HG03139 (cell line): ENCODE measurements at regions not wholly inside any gene's neighbourhood (a gene's known extent, or its start where the extent isn't known, plus 50 kb on each side); places are given as distances from the start of the nearest gene placed in this dataset.
A peak's percentile ranks its signal among the peaks of the same experiment; 100 is the strongest.
"Not testable (repeated sequence)": the region's sequence is repeated elsewhere in the genome, so short reads cannot be mapped to it uniquely, and the experiment has no call there.

Experiments
- ATAC-seq: cut with Tn5 transposase; IDR thresholded peaks from one replicate; pipeline ENCODE4 v1.9.1; 2021; ENCODE audit not compliant: unreplicated experiment

DNA sequence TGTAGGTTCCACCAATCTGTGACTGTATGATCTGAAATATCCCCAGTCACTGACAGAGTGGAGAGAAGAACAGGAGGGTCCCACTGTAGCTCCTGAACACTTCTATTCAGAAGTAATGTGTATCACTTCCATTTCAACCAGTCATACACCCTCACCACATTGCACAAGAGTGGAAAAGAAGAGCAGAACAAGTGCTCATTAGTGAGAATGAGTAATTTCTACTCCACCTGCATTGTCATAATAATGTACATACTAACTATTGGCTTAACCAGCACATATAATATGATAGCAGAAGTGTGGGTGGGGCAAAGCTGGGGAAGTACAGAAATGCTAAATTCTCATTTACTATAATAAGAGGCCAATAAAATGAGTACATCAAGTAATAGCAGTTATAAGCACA is 342.7 kb downstream of the LMO7 start:
- no peak for ATAC-seq

DNA sequence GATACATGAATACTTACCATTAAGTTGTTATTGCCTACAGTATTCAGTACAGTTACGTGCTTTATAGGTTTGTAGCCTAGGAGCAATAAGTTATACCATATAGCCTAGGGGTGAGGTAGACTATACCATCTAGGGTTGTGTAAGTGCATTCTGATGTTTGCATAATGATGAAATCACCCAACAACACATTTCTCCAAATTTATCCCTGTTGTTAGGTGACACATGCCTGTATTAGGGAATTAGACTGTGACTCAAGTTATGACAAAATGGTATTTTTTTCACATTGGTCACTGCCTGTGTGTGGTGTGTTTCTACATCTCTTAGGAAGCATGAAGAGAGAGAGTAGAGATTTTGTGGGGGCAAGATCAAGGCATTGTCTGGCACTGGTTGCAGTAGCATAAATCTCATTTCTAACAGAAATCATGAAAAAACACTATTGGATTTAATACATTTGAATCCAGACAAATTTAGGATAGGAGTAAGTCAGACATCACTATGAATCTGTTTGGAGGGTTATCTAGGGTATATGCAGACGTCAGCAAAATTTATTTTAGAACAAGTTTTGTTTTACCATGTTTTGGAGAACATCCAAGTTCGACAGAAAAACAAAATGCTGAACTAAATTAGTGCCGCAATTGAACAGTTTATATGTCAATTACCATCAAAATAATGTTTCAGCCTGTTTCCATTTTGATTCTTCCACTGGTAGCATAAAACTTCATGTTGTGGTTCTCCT is 332.1 kb downstream of the LMO7 start:
- no peak for ATAC-seq

- no peak for ATAC-seq
These were observed 327.2 kb downstream of the LMO7 start for GRCh38 chr13:75963302-75963701.

- no peak for ATAC-seq
These were observed 325.8 kb downstream of the LMO7 start for GRCh38 chr13:75961911-75962310.

- ATAC-seq, result peak; percentile 85
These were observed 324.4 kb downstream of the LMO7 start for GRCh38 chr13:75960538-75960994.

GRCh38 chr13:75959861-75960481 is 323.8 kb downstream of the LMO7 start:
- no peak for ATAC-seq

- ATAC-seq, result not testable (repeated sequence)
These were observed 317.5 kb downstream of the LMO7 start for GRCh38 chr13:75953589-75953988.

DNA sequence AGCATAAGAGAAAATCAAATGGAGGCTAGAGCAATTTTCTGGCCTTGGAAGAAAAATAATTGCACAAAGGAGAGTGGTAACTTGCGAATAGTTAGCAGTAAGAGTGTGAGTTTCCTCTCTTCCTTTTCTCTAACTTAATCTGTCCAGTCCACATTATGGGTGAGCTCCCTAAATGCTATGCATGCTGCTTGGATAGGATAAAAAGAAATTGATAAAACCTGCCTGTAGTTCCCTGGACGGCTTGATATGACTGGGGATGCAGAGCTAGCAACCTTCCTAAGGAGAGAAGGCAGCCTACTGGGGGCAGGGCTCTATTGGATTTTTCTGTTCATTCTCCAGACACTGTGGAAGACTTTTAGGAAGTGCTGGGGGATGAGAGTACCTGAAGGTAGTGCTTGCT is 311.3 kb downstream of the LMO7 start:
- no peak for ATAC-seq

DNA sequence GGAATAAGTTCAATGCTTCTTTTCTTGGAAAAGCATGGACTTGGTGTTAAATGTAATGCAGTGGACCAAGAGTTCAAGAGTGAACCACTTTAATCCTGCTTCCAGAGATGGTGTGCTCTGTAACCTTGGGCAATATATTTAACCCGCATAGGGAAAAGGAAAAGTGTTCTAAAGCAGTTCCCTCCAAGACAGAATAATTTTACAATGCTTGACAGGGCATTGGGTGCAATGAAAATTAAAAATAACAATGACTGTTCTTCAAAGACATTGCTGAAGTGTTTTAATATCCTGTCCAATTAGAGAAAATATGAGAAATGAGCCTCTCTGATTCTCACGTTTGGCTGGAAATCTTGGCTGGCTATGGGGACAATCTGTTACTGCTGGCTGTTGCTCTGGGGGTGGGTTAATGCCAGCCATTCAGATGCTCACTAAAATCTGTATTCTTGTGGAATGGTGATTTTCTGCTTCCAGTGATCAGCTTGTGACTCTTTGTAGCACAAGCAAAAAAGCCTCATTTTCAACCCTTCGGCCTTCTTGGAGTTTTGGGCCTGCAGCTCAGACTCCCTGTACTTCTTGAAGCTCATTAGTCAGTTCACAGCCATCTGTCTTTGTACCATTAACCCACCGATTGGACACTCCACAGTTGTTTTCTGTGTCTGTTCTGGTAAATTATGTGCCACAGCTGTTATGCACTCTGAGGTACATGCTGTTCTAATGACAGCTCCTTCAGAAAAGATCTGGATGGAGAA is 310.6 kb downstream of the LMO7 start:
- no peak for ATAC-seq

DNA sequence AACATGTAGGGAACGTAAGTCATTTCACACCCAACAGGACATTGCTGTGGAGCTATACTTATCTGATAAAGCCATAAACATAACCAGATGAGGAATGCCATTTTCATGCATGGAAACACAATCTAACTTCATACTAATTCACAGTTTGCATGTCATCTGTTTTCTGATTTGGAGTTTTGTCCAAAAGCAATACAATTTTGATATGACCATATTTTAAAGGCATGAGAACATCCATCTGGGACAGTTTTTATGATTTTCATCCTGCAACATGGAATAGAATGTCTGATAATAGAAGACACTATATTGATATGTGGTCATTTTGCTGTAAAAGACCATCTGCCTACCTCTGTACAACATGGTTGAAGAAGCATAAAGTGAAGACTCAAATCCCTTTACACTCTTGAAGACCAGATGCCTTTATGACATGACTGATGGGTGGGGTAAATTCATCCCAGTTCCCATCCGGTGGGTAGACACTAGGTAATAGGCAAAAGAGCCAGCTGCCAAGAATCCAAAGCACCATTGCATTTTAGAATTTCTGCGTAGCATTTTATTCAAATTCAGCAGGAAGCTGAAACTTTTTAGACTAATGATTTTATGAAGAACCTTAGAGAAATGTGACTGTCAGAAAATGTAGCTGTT is 309.8 kb downstream of the LMO7 start:
- no peak for ATAC-seq

DNA sequence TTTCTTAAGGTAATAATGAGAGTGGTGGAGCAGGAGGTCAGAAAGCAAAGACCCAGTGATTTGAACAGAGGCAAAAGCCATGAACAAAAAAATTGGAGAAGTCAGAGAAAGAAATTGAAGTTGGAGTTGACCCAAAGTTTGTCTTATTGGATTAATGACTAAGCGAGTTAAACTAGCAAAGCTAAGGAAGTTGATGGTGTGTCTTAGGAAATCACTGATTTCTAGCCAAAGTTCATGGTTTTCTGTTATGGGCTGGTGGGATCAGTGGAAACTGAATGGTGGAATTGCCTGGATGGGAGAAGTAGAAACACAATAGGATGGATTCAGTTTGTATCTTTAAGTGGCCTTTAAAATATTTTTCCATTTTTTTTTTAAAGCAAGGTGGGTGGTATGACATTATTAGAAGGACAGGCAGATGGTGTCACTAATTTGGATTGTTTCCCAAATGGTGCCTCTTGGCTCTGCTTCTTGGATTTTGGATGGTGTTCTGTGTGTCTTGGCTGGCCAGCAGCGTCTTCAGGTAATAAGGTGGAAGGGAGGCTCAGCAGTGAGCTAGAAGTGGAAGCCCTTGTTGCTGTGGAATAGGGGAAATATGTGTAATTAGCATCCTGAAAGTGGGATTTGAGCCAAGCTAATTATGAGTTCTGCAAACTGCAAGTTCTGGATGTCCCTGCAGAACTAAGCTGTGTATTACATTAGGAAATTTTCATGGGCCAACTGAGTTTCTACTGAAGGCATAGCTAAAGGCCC is 302.9 kb downstream of the LMO7 start:
- ATAC-seq, result no peak

- ATAC-seq, result no peak
These were observed 300.7 kb downstream of the LMO7 start for GRCh38 chr13:75936791-75937190.

DNA sequence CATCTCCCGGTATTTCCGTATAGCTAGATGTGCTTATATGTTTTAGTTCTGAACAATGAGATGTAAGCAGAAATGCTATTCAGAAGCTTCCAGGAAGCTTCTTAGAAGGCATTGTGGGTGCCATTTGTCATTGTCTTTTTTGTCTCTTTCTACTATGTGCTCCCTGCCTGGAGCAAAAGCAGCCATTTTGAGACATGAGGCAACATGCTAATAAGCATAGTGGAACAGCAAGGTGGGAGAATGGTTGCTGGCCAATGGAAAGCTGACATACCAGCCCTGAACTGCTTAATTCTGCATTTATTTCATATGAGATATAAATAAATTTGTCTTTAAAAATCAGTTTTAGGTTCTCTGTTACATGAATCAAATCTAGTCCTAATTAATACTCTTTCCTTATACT is 299.7 kb downstream of the LMO7 start:
- no peak for ATAC-seq

GRCh38 chr13:75934889-75935288 is 298.8 kb downstream of the LMO7 start:
- no peak for ATAC-seq

- ATAC-seq, result no peak
These were observed 296.5 kb downstream of the LMO7 start for GRCh38 chr13:75932636-75933035.

DNA sequence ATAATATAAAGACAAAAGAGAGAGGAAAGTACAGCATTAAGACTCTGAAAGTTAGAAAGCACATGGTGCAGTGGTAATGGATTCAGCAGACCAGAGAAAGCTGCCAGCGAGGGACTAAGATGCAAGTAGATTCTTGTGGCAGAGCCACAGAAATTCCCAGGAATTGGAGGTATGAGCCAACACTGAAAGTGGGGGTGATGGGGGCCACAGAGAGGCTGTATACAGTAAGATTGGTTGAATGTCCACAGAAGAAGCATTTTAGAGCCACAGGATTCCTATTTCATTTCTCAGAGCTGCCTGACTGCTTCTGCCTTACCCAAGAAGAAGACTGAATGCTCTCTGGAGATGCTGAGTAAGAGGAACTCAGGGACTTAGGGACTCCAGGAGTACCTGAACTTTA is 295.0 kb downstream of the LMO7 start:
- no peak for ATAC-seq

DNA sequence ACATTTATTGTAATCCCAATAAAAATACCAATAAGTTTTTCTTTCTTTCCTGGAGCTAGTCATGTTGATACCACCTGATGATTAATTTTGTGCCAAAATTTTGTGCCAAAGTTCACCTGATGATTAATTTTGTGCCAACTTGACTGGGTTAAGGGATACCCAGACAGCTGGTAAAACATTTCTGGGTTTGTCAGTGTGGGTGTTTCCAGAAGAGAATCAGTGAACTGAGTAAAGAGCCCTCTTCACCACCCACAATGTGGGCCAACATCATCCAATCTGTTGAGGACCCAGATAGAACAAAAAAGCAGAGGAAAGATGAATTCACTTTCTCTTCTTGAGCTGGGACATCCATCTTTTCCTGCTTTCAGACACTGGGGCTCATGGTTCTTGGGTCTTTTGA is 292.9 kb downstream of the LMO7 start:
- no peak for ATAC-seq

GRCh38 chr13:75927183-75927669 is 291.1 kb downstream of the LMO7 start:
- ATAC-seq, result no peak

- ATAC-seq, result no peak
These were observed 284.4 kb downstream of the LMO7 start for GRCh38 chr13:75920536-75920935.

DNA sequence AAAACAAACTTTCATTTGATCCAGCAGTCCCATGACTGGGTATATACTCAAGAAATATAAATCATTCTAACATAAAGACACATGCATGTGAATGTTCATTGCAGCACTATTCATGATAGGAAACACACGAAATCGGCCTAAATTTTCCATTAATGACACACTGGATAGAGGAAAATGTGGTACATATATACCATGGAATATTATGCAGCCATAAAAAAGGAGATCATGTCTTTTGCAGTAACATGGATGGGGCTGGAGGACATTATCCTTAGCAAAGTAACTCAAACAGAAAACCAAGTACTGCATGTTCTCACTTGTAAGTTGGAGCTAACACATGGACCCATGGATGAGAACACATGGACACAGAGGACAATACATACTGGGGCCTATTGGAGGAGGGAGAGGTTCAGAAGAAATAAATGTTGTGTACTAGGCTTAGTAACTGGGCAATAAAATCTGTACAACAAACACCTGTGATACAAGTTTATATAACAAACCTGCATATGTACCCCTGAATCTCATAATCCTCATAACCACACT is 283.6 kb downstream of the LMO7 start:
- ATAC-seq, result no peak
